HL-60 (cell line): ENCODE measurements at regions not wholly inside any gene's neighbourhood (a gene's known extent, or its start where the extent isn't known, plus 50 kb on each side); places are given as distances from the start of the nearest gene placed in this dataset.

Source experiments
- CTCF ChIP-seq: IDR thresholded peaks from one replicate; pipeline ENCODE4 v1.5.1; 2011; ENCODE audit warnings: low read length, control low read depth, inconsistent platforms; ENCODE audit not compliant: insufficient read depth
- POLR2AphosphoS5 ChIP-seq: IDR thresholded peaks from 2 replicates; pipeline ENCODE4 v1.6.1; 2012; ENCODE audit warnings: low read depth
- REST ChIP-seq: IDR thresholded peaks from 2 replicates; pipeline ENCODE4 v1.6.1; 2012; ENCODE audit warnings: low read depth; ENCODE audit not compliant: insufficient replicate concordance

GRCh38 chr13:77381059-77381458, 54.2 kb upstream of the MYCBP2 start:
- no peak for TF ChIP-seq POLR2AphosphoS5
- no peak for TF ChIP-seq CTCF
- no peak for TF ChIP-seq REST
